ENCODE measurements at regions not wholly inside any gene's neighbourhood (a gene's known extent, or its start where the extent isn't known, plus 50 kb on each side); places are given as distances from the start of the nearest gene placed in this dataset.
A peak's percentile ranks its signal among the peaks of the same experiment; 100 is the strongest.

GRCh38 chr5:106882035-106882434 is 788.7 kb downstream of the EFNA5 start:
- DNase-seq (ENCODE audit: low spot score) = no peak

GRCh38 chr5:106880656-106881055 is 790.1 kb downstream of the EFNA5 start:
- no peak for DNase-seq (ENCODE audit: low spot score)

GRCh38 chr5:106877881-106878280 is 792.9 kb downstream of the EFNA5 start:
- no peak for DNase-seq (ENCODE audit: low spot score)

- no peak for DNase-seq (ENCODE audit: low spot score)
Observed at GRCh38 chr5:106876665-106877194, 794.0 kb downstream of the EFNA5 start.

GRCh38 chr5:106876298-106876622 is 794.5 kb downstream of the EFNA5 start:
- no peak for DNase-seq (ENCODE audit: low spot score)

- peak; percentile 11 for DNase-seq (ENCODE audit: low spot score)
Observed at GRCh38 chr5:106875591-106876297, 795.0 kb downstream of the EFNA5 start.

GRCh38 chr5:106874974-106875373 is 795.8 kb downstream of the EFNA5 start:
- no peak for DNase-seq (ENCODE audit: low spot score)

GRCh38 chr5:106874531-106874930 is 796.2 kb downstream of the EFNA5 start:
- no peak for DNase-seq (ENCODE audit: low spot score)

GRCh38 chr5:106873568-106873967 is 797.2 kb downstream of the EFNA5 start:
- DNase-seq (ENCODE audit: low spot score) = no peak

GRCh38 chr5:106865279-106865678 is 805.5 kb downstream of the EFNA5 start:
- no peak for DNase-seq (ENCODE audit: low spot score)

GRCh38 chr5:106862450-106863193 is 808.1 kb downstream of the EFNA5 start:
- no peak for DNase-seq (ENCODE audit: low spot score)

GRCh38 chr5:106860398-106861044 is 810.2 kb downstream of the EFNA5 start:
- no peak for DNase-seq (ENCODE audit: low spot score)

GRCh38 chr5:106858616-106859015 is 812.1 kb downstream of the EFNA5 start:
- no peak for DNase-seq (ENCODE audit: low spot score)

GRCh38 chr5:106854922-106855321 is 815.8 kb downstream of the EFNA5 start:
- no peak for DNase-seq (ENCODE audit: low spot score)

- DNase-seq (ENCODE audit: low spot score) = no peak
Observed at GRCh38 chr5:106854105-106854687, 816.5 kb downstream of the EFNA5 start.

- no peak for DNase-seq (ENCODE audit: low spot score)
Observed at GRCh38 chr5:106853266-106853665, 817.5 kb downstream of the EFNA5 start.

- no peak for DNase-seq (ENCODE audit: low spot score)
Observed at GRCh38 chr5:106849266-106849665, 821.5 kb downstream of the EFNA5 start.

GRCh38 chr5:106843812-106844416 is 826.8 kb downstream of the EFNA5 start:
- peak; percentile 28 for DNase-seq (ENCODE audit: low spot score)

GRCh38 chr5:106833517-106833916 is 837.2 kb downstream of the EFNA5 start:
- no peak for DNase-seq (ENCODE audit: low spot score)

- DNase-seq (ENCODE audit: low spot score) = no peak
Observed at GRCh38 chr5:106827061-106827460, 843.7 kb downstream of the EFNA5 start.

- no peak for DNase-seq (ENCODE audit: low spot score)
Observed at GRCh38 chr5:106825374-106825773, 845.4 kb downstream of the EFNA5 start.

- no peak for DNase-seq (ENCODE audit: low spot score)
Observed at GRCh38 chr5:106822851-106823250, 847.9 kb downstream of the EFNA5 start.
